Activated CD8-positive, alpha-beta memory T cell treated with anti-CD3 and anti-CD28 coated beads, Interleukin-2, amount 50 U/mL, for 48 hours (primary cell): ENCODE measurements at regions not wholly inside any gene's neighbourhood (a gene's known extent, or its start where the extent isn't known, plus 50 kb on each side); places are given as distances from the start of the nearest gene placed in this dataset.
"Not testable (repeated sequence)": the region's sequence is repeated elsewhere in the genome, so short reads cannot be mapped to it uniquely, and the experiment has no call there.

Experiments
- DNase-seq: peaks from one replicate; pipeline ENCODE4 v3.0.0-alpha.2; 2020

GRCh38 chr13:50543782-50544181 lies 299.7 kb downstream of the DLEU7 start:
- no peak for DNase-seq

DNA sequence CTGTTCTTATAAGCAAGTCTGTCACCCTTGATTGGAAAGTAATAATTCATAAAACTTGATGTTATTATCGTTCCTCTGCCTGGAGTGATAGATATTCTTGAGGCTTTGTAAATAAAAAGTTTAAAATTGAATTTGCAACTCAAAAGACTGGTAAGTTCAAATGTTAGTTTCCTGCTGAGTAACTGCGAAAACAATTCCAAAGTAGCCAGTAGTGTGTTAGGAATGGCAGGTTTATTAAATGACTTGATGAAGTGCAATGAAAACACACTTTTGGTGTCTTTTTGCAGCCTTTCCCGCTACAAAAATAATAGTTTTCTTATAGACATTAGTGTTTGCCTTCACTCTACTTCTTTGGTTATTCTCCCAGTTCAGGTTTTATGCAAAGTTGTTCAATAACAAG lies 299.3 kb downstream of the DLEU7 start:
- DNase-seq = no peak

GRCh38 chr13:50547175-50547574 lies 296.3 kb downstream of the DLEU7 start:
- DNase-seq = not testable (repeated sequence)

DNA sequence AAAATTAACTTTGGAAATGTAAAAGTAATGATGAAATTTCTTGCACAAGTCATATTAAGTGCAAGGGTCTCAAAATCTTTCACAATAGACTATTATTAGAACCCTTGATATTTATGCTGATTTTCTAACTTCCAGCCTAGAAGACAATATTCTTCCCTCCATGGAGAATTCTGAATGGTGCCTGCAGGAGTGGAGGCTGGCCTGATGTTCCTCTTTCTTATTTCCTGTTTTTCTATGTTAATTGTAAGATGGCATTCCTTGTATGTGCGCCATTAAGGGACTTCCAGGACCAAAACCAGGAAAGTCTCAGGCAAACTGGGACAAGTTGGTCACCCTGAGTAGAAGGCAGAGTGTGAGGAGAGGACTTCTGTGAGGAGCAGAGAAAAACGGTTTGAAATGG lies 294.9 kb downstream of the DLEU7 start:
- DNase-seq = no peak

DNA sequence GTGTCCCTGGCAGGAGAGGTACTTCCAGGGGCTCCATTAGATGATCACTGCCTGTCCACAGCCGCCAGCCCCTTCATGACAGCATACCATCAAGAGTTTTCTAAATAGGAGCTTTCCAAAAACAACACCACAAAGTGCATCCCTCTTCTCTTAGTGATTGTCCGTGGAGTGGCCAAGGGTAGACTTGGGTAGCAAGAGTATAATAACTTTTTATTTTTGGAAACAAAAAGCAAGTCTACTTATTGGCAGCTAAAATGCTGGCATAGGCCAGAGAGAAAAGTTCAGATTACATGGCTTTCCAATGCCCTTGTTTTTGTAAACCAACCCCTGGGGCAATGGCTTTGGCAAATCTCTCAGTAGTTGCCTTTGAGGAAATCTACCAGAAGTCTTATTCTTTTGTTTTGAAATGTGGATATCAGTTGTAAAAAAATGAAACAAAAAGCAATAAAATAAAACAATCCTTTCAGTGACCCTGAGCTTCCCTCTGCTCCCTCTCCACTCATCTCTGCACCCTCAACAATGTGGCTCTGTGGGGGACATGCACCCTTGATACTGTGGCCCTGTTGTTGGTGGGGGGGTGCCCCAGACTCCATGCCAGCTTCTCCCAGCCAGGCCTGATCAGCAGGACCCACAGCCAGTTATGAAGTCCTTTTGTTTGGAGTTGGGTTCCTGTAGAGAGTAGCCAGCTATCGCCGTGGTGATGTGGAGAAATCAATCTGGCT lies 294.1 kb downstream of the DLEU7 start:
- DNase-seq = no peak

- DNase-seq = no peak
These were observed 293.3 kb downstream of the DLEU7 start for GRCh38 chr13:50550151-50550550.

DNA sequence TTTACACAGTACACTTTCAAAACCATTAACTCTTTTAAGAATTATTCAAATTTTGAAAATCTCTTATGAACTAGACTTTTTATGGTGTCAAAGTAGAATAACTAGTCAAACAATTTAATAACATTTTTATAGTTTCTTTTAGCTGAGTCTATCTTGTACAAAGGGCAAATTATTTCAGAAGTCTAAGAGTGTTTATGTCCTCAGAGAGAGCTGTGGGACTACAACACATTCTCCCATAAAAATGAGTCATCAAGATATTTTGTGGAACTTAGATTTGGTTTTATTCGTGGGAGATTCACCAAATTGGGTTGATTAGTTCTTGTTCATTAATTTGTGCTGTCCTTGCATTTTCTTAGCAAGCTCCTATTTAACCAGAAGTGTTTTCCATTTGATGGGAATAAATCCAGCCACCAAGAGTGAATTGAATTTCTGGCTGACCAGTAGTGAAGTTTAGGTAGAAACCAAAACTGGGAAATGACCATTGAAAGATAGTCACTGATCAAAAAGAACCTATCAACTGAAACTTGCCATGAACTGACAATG lies 291.0 kb downstream of the DLEU7 start:
- no peak for DNase-seq

- no peak for DNase-seq
These were observed 281.8 kb downstream of the DLEU7 start for GRCh38 chr13:50561739-50562138.

DNA sequence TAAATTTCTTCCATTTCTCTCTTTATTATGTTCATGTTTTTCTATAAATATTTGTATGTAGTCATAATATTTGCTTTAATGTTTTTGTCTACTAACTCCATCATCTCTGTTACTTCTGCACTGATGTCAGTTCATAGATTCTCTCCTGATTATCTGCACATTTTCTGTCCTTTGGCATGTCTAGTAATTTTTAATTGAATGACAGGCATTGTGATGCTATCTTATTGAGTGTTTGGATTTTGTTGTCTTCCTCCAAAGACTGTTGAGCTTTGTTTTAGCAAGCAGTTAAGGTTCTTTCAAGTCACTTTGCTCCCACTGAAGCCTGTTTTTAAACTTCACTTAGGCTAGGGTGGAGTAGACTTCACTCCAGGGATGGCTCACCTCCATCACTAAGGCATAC lies 276.8 kb downstream of the DLEU7 start:
- no peak for DNase-seq

- DNase-seq = no peak
These were observed 271.4 kb downstream of the DLEU7 start for GRCh38 chr13:50572129-50572528.

- DNase-seq = no peak
These were observed 270.4 kb downstream of the DLEU7 start for GRCh38 chr13:50573066-50573465.

- DNase-seq = no peak
These were observed 268.8 kb downstream of the DLEU7 start for GRCh38 chr13:50574731-50575130.

DNA sequence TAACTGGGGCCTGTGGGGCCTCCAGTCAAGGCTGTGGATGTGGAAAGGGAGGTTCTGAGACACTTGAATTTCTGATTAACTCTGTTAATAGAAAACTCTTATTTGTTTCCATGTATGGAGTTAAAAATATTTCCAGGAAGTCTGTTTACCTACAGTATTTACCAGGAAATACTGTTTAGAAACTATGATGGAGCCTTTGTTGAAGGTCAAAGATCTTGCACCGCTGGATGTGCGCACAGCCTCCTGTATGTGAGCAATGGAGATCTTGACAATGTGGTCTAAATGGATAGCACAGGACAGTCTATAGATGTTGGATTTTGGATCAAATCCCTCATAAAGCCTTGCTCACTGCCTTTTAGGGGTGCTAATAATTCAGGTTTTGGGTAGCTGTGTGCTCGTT lies 268.4 kb downstream of the DLEU7 start:
- DNase-seq = no peak

DNA sequence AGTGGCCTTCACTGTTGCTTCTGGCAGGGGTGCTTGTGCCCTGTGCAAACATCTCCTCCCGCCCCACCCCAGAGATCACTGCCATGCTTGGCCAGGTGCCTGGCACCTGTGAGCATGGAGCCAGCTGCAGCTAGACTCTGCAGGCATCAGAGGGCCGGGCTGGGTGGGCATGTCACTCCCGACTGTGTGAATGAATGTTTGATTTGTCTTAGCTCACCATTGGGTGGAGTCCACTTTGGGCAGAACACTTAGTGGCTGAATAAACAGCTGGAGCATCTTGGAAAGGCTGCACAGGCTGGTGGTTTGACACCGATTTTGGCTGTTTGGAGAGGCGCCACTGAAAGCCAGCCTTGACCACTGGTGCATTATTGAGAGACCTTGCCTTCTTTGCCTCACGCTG lies 267.3 kb downstream of the DLEU7 start:
- no peak for DNase-seq

DNA sequence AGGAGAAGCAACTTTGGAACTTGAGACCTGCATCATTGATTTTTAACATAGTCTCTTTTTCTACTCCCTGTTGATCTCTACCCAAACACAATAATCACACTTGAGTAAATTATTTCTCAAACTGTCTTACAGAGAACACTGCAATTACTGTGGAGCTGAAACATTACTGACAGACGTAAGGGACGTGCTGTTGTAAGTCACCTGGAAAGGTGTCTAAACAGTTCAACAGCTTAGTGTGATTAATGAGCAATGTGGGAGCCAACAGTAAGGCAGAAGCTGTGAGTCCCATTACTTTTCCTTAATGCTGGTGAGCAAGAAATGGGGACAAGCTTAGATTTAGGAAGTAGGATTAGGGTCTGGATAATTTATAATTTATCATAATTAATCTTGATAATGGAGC lies 265.7 kb downstream of the DLEU7 start:
- no peak for DNase-seq

GRCh38 chr13:50580684-50581305 lies 262.7 kb downstream of the DLEU7 start:
- no peak for DNase-seq

- no peak for DNase-seq
These were observed 261.8 kb downstream of the DLEU7 start for GRCh38 chr13:50581586-50582196.

DNA sequence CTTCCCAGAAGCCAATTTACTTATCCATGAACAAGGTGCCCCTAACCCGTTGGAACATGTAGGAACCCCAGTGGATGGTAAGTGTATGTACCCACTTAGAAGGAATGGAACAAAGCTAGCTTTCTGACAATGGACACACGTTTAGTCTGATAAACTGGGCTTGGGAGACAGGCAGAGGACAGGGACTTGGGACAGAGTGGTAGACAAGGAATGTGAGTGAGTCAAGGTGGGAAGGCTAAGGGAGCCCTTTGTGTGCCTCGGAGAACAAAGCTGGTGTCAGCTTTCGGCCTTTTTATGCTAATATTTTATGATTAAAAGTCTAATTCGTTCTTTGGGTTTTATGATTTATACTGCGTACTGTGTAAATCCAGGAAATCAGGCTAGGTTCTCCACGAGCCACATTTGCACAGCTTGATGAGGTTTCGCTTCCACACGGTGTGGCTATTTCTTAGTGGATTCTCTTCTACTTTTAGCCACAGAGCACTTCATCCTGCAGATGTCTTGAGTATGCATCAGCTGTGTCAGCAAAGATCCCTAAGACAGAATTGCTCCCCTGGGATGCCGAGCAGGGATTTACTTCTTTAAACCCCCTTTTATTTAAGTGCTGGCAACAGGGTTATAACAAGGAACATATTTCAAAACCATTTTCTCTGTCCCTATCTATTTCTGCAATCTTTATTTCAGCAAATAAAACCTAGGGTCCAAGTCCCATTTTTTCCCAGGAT lies 258.5 kb downstream of the DLEU7 start:
- no peak for DNase-seq

GRCh38 chr13:50585674-50586413 lies 257.6 kb downstream of the DLEU7 start:
- DNase-seq = no peak

DNA sequence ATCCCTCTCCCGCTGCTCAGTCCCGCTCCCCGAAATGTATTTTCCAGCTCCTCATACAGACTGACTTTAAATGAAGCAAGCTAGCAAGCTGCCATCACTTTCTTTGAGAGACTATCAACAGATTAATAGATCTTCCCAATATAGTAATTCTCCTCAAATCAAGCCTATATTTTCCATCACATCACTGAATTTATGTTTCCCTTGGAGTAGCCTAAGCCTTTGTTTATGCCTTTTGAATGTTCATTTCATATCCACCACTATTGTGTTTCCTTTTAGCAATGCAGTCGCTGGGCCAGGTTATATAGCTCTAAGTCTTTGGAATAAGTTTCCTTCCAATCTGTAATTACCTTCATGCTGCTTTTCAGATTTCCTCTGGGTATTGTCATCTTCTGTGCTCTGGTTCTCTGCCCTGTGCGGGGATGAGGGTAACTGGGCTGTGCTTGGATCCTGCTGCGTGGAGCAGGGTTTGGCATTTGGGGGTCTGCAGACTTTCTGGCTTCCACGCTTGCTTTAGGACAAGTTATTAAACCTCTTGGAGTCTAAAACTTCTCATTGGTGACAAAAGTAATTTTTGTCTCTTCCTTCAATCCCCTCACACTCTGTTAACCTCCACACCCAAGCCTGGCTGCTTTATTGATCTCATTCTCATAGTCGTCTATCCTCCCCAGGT lies 256.9 kb downstream of the DLEU7 start:
- no peak for DNase-seq

GRCh38 chr13:50587115-50587514 lies 256.4 kb downstream of the DLEU7 start:
- no peak for DNase-seq
